Ovary (tissue), 7 donors: ENCODE measurements at regions not wholly inside any gene's neighbourhood (a gene's known extent, or its start where the extent isn't known, plus 50 kb on each side); places are given as distances from the start of the nearest gene placed in this dataset.

ENCODE experiments used
- DNase-seq, 5 donors: peaks; one replicate each; pipeline ENCODE4 v3.0.0-alpha.2; 2019 to 2020
- H3K27ac ChIP-seq, 2 donors: fragments of 200-600 bp; one replicate each; pipeline versions ENCODE4 v1.5.1 to v1.8.0; 2019 to 2022
- H3K27me3 ChIP-seq: fragments of 200-600 bp; one replicate; pipeline ENCODE4 v1.8.0; 2022
- H3K36me3 ChIP-seq: fragments of 200-600 bp; sonication (generic); one replicate; pipeline ENCODE4 v1.5.1; 2019
- H3K4me1 ChIP-seq: one replicate; pipeline ENCODE4 v1.8.1; 2013; ENCODE audit warnings: mild to moderate bottlenecking, moderate library complexity; ENCODE audit not compliant: insufficient read depth
- H3K4me3 ChIP-seq: fragments of 200-600 bp; sonication (generic); one replicate; pipeline ENCODE4 v1.5.1; 2017
- H3K9me3 ChIP-seq, 2 donors: fragments of 200-600 bp in 1 of 2; sonication (generic) in 1 of 2; one replicate each; pipeline versions ENCODE4 v1.5.1 to v1.8.1; 2013 to 2019; ENCODE audit warnings: mild to moderate bottlenecking in 1 of 2, moderate library complexity in 1 of 2
- EP300 ChIP-seq: sonication (generic); formaldehyde crosslinking; IDR thresholded peaks from one replicate; pipeline ENCODE4 v1.6.1; 2017; ENCODE audit warnings: antibody characterized with exemption
- POLR2A ChIP-seq: fragments of 450-650 bp; IDR thresholded peaks from one replicate; pipeline ENCODE4 v1.6.1; 2017; ENCODE audit warnings: antibody characterized with exemption, mild to moderate bottlenecking, moderate library complexity
- WGBS, 3 donors: extraction: QIAGEN DNeasy Blood & Tissue Kit in 1 of 3; methylation state at CpG; one replicate each; pipeline versions ENCODE4 v1.1.5 to v1.1.7; 2013 to 2017; 5-methylcytosine and 5-hydroxymethylcytosine counted together
- intact Hi-C, 4 donors: fragments of 100-400 bp; cut with DNase I; formaldehyde crosslinking; loops; one replicate each; pipeline versions ENCODE4 v1.11.0 to v1.15.1; 2022 to 2023
- TF ChIP-seq, protein P1 (sequence below), 3 donors: fragments of 450-650 bp in 2 of 3; fragments of 200-600 bp in 1 of 3; IDR thresholded peaks; one replicate each; pipeline versions ENCODE4 v1.5.1 to v1.8.0; 2016 to 2022; ENCODE audit warnings: antibody characterized with exemption in 3 of 3, mild to moderate bottlenecking in 1 of 3
- donor health status: DM: no; HTN: no; CAD: no; lungs with moderate emphysema.
- donor health status: DM: no; HTN: no; CAD: no.
- donor health status: Bipolar disorder and iron deficiency.
- donor health status: DM: no; HTN: no; CAD: no.
- donor health status: DM: yes; HTN: yes; CAD: no.

DNA sequence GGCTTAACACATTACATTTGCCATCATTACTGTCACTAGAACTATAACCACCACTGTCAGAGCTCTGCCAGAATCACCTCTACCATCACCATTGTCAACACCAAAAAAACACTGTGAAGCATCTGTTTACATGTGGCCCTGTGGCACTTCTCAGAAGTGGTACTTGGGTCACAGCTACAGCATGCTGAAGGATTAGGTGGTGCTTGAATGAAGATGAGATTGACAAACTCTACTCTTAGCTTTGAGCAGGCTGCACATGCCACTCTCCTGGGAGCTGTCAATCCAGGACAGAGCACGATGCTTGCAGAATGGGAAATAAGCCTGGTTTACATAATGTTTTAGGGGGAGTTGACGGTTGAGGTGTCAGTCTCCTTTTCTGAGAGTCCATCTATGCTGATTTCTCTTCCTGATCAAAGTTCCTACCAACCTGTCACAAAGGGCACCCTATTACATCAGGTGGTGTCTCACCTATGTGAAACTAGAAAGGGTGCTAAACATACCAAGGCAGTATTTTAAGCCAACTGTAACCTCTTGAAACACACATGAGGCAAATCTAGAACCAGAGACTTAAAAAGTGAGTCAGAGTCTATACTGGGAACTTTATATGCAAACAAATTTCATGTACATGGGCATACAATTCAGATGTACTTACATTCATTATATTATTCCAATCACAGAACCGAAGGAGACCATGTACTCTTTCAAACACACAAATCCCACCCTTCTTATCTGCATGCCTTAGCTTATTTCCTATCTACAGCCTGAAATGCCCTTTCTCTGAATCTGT lies 258.7 kb downstream of the EMP1 start:
- TF ChIP-seq POLR2A (no peak), EP300 (no peak)
- TF ChIP-seq, protein P1, sequence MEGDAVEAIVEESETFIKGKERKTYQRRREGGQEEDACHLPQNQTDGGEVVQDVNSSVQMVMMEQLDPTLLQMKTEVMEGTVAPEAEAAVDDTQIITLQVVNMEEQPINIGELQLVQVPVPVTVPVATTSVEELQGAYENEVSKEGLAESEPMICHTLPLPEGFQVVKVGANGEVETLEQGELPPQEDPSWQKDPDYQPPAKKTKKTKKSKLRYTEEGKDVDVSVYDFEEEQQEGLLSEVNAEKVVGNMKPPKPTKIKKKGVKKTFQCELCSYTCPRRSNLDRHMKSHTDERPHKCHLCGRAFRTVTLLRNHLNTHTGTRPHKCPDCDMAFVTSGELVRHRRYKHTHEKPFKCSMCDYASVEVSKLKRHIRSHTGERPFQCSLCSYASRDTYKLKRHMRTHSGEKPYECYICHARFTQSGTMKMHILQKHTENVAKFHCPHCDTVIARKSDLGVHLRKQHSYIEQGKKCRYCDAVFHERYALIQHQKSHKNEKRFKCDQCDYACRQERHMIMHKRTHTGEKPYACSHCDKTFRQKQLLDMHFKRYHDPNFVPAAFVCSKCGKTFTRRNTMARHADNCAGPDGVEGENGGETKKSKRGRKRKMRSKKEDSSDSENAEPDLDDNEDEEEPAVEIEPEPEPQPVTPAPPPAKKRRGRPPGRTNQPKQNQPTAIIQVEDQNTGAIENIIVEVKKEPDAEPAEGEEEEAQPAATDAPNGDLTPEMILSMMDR (IDR thresholded peaks at IDR 0.05): no peak
- Histone ChIP-seq H3K27ac (no peak overlapping the region), H3K4me1 (no peaks in the 10 kb centered on the region), H3K27me3 (no peaks in the 10 kb centered on the region), H3K9me3 (no peaks in the 10 kb centered on the region), H3K4me3 (no peak overlapping the region), H3K36me3 (no peaks in the 10 kb centered on the region)
- 74 to 78% (median 76%) methylated on average over 3 of the region's 3 CpGs for WGBS, 3 donors
- intact Hi-C loops: no loop called here
- no peak for DNase-seq

GRCh38 chr12:13452955-13453570 lies 256.5 kb downstream of the EMP1 start:
- 77 to 87% (median 80%) methylated on average over 4 of the region's 4 CpGs for WGBS, 3 donors

GRCh38 chr12:13451776-13452175 lies 255.2 kb downstream of the EMP1 start:
- TF ChIP-seq, protein P1 (IDR thresholded peaks at IDR 0.05): no peak
- no peak for TF ChIP-seq POLR2A
- no peak for TF ChIP-seq EP300
- Histone ChIP-seq H3K27me3 (no peaks in the 10 kb centered on the region), H3K9me3 (no peaks in the 10 kb centered on the region), H3K4me3 (no peak overlapping the region), H3K4me1 (no peaks in the 10 kb centered on the region), H3K27ac (no peak overlapping the region), H3K36me3 (no peaks in the 10 kb centered on the region)
- intact Hi-C loops: no loop called here
- 62 to 84% (median 77%) methylated on average over 2 of the region's 2 CpGs for WGBS, 3 donors
- DNase-seq: no peak

More at GRCh38 chr12:13452955-13453570, 256.5 kb downstream of the EMP1 start:
- Histone ChIP-seq H3K36me3 (no peaks in the 10 kb centered on the region), H3K9me3 (no peaks in the 10 kb centered on the region), H3K4me1 (no peaks in the 10 kb centered on the region), H3K27me3 (no peaks in the 10 kb centered on the region), H3K27ac (no peak overlapping the region), H3K4me3 (no peak overlapping the region)
- no peak for DNase-seq
- TF ChIP-seq POLR2A: no peak
- TF ChIP-seq EP300: no peak
- TF ChIP-seq, protein P1 (IDR thresholded peaks at IDR 0.05): no peak
- intact Hi-C loops: no loop called here

DNA sequence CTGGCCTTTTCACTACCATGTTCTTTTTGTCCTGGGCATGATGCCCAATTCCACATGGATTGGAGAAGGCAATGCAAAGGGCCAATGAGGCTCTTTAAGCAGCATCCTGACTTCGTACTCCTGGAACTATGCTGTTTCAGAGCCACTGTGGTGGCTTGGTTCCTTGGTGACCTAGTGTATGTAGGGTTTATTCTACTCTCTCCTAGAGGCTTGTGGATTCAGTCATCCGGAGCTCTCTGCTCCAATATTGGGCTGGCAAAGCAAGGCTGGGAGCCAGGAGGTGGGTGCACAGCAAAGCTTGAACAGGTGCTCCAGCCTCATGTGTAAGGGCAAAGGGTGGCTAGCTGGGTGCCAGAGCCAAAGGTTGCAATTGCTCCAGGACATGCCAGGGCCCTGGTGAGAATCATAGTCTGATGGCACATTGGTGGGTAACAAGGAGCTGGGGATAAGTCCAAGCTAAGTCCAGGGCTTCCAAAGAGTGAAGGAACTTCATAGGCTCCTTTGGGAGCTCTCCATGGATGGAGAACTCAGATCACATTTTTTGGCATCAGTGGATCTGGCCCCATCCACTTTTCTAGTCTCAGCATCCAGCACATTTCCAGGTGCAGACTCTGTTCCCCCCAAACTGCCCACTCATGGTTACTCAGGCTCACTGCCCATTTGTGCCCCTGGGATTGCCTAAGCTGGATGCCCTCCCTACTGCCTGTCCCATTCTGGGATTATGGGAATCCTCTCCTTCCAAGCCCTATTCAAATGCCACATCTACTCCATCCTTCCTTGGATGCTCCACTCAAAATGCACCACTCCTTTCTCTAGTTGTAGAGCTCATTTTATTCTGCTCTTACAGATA lies 253.9 kb downstream of the EMP1 start:
- no peaks in the 10 kb centered on the region for H3K4me1 ChIP-seq
- no peak overlapping the region for H3K4me3 ChIP-seq
- no peaks in the 10 kb centered on the region for H3K27me3 ChIP-seq
- intact Hi-C loops: no loop called here
- no peaks in the 10 kb centered on the region for H3K9me3 ChIP-seq
- no peaks in the 10 kb centered on the region for H3K36me3 ChIP-seq
- TF ChIP-seq POLR2A (no peak), EP300 (no peak)
- TF ChIP-seq, protein P1 (IDR thresholded peaks at IDR 0.05): no peak
- no peak for DNase-seq
- 84 to 91% (median 89%) methylated on average over 2 of the region's 2 CpGs for WGBS, 3 donors
- H3K27ac ChIP-seq: no peak overlapping the region
